ENCODE measurements at regions not wholly inside any gene's neighbourhood (a gene's known extent, or its start where the extent isn't known, plus 50 kb on each side); places are given as distances from the start of the nearest gene placed in this dataset.

- Histone ChIP-seq H3K4me1 (ENCODE audit: insufficient read depth, poor library complexity, severe bottlenecking) (peaks cover 7% of the 10 kb centered on the region), H3K27ac (ENCODE audit: poor library complexity, severe bottlenecking) (no peak overlapping the region), H3K9me3 (ENCODE audit: severe bottlenecking) (no peaks in the 10 kb centered on the region), H3K27me3 (ENCODE audit: insufficient read depth, poor library complexity, severe bottlenecking) (no peaks in the 10 kb centered on the region), H3K36me3 (ENCODE audit: low read depth) (no peaks in the 10 kb centered on the region), H3K4me3 (ENCODE audit: severe bottlenecking) (no peak overlapping the region)
- ATAC-seq (ENCODE audit: low read depth), result no peak
- no peak for DNase-seq (ENCODE audit: low spot score)
- no peak for TF ChIP-seq CTCF (IDR thresholded peaks at IDR 0.05; ENCODE audit: poor library complexity, severe bottlenecking)
Measured at GRCh38 chr2:64713686-64714085, 60.0 kb upstream of the SERTAD2 start.

GRCh38 chr2:64716569-64716968, 62.9 kb upstream of the SERTAD2 start:
- H3K27ac ChIP-seq (ENCODE audit: poor library complexity, severe bottlenecking), result no peak overlapping the region
- H3K4me3 ChIP-seq (ENCODE audit: severe bottlenecking), result no peak overlapping the region
- no peaks in the 10 kb centered on the region for H3K36me3 ChIP-seq (ENCODE audit: low read depth)
- no peaks in the 10 kb centered on the region for H3K27me3 ChIP-seq (ENCODE audit: insufficient read depth, poor library complexity, severe bottlenecking)
- no peak for TF ChIP-seq CTCF (IDR thresholded peaks at IDR 0.05; ENCODE audit: poor library complexity, severe bottlenecking)
- DNase-seq (ENCODE audit: low spot score), result no peak
- H3K9me3 ChIP-seq (ENCODE audit: severe bottlenecking), result no peaks in the 10 kb centered on the region
- no peak for ATAC-seq (ENCODE audit: low read depth)
- H3K4me1 ChIP-seq (ENCODE audit: insufficient read depth, poor library complexity, severe bottlenecking), result peaks cover 2% of the 10 kb centered on the region

- H3K4me3 ChIP-seq (ENCODE audit: severe bottlenecking), result no peak overlapping the region
- no peaks in the 10 kb centered on the region for H3K36me3 ChIP-seq (ENCODE audit: low read depth)
- no peaks in the 10 kb centered on the region for H3K4me1 ChIP-seq (ENCODE audit: insufficient read depth, poor library complexity, severe bottlenecking)
- ATAC-seq (ENCODE audit: low read depth), result no peak
- no peak for DNase-seq (ENCODE audit: low spot score)
- H3K27me3 ChIP-seq (ENCODE audit: insufficient read depth, poor library complexity, severe bottlenecking), result no peaks in the 10 kb centered on the region
- no peaks in the 10 kb centered on the region for H3K9me3 ChIP-seq (ENCODE audit: severe bottlenecking)
- no peak overlapping the region for H3K27ac ChIP-seq (ENCODE audit: poor library complexity, severe bottlenecking)
- TF ChIP-seq CTCF (IDR thresholded peaks at IDR 0.05; ENCODE audit: poor library complexity, severe bottlenecking), result no peak
Measured at GRCh38 chr2:64718250-64718885, 64.7 kb upstream of the SERTAD2 start.

- Histone ChIP-seq H3K27ac (ENCODE audit: poor library complexity, severe bottlenecking) (no peak overlapping the region), H3K4me1 (ENCODE audit: insufficient read depth, poor library complexity, severe bottlenecking) (no peaks in the 10 kb centered on the region), H3K9me3 (ENCODE audit: severe bottlenecking) (no peaks in the 10 kb centered on the region), H3K4me3 (ENCODE audit: severe bottlenecking) (no peak overlapping the region), H3K27me3 (ENCODE audit: insufficient read depth, poor library complexity, severe bottlenecking) (no peaks in the 10 kb centered on the region), H3K36me3 (ENCODE audit: low read depth) (no peaks in the 10 kb centered on the region)
- no peak for ATAC-seq (ENCODE audit: low read depth)
- DNase-seq (ENCODE audit: low spot score), result no peak
- TF ChIP-seq CTCF (IDR thresholded peaks at IDR 0.05; ENCODE audit: poor library complexity, severe bottlenecking), result no peak
Measured at GRCh38 chr2:64720535-64721319, 67.0 kb upstream of the SERTAD2 start.

- H3K4me3 ChIP-seq (ENCODE audit: severe bottlenecking), result no peak overlapping the region
- no peak for TF ChIP-seq CTCF (IDR thresholded peaks at IDR 0.05; ENCODE audit: poor library complexity, severe bottlenecking)
- ATAC-seq (ENCODE audit: low read depth) (no peak), DNase-seq (ENCODE audit: low spot score) (no peak)
- no peaks in the 10 kb centered on the region for H3K36me3 ChIP-seq (ENCODE audit: low read depth)
- H3K27me3 ChIP-seq (ENCODE audit: insufficient read depth, poor library complexity, severe bottlenecking), result no peaks in the 10 kb centered on the region
- H3K27ac ChIP-seq (ENCODE audit: poor library complexity, severe bottlenecking), result no peak overlapping the region
- H3K4me1 ChIP-seq (ENCODE audit: insufficient read depth, poor library complexity, severe bottlenecking), result no peaks in the 10 kb centered on the region
- H3K9me3 ChIP-seq (ENCODE audit: severe bottlenecking), result no peaks in the 10 kb centered on the region
Measured at GRCh38 chr2:64721320-64721623, 67.6 kb upstream of the SERTAD2 start.
